GM19455 (cell line): ENCODE measurements at regions not wholly inside any gene's neighbourhood (a gene's known extent, or its start where the extent isn't known, plus 50 kb on each side); places are given as distances from the start of the nearest gene placed in this dataset.

Experiments used
- ATAC-seq: cut with Tn5 transposase; IDR thresholded peaks from one replicate; pipeline ENCODE4 v1.9.1; 2021; ENCODE audit not compliant: unreplicated experiment

- ATAC-seq, result no peak
These were observed 133.8 kb upstream of the ARHGAP5 start for GRCh38 chr14:31943217-31943799.

GRCh38 chr14:31943861-31944255, 133.2 kb upstream of the ARHGAP5 start:
- ATAC-seq, result no peak

- ATAC-seq, result no peak
These were observed 132.6 kb upstream of the ARHGAP5 start for GRCh38 chr14:31944256-31945073.

GRCh38 chr14:31945074-31945613, 132.0 kb upstream of the ARHGAP5 start:
- ATAC-seq, result peak; percentile 75

GRCh38 chr14:31945701-31946100, 131.4 kb upstream of the ARHGAP5 start:
- no peak for ATAC-seq

GRCh38 chr14:31947076-31947475, 130.0 kb upstream of the ARHGAP5 start:
- no peak for ATAC-seq

GRCh38 chr14:31947680-31948595, 129.2 kb upstream of the ARHGAP5 start:
- ATAC-seq, result no peak

- no peak for ATAC-seq
These were observed 127.4 kb upstream of the ARHGAP5 start for GRCh38 chr14:31949709-31950108.

- no peak for ATAC-seq
These were observed 126.8 kb upstream of the ARHGAP5 start for GRCh38 chr14:31950331-31950730.

GRCh38 chr14:31950764-31951637, 126.1 kb upstream of the ARHGAP5 start:
- ATAC-seq, result no peak

- no peak for ATAC-seq
These were observed 125.5 kb upstream of the ARHGAP5 start for GRCh38 chr14:31951638-31951964.

- ATAC-seq, result no peak
These were observed 124.5 kb upstream of the ARHGAP5 start for GRCh38 chr14:31952573-31952972.

- no peak for ATAC-seq
These were observed 123.9 kb upstream of the ARHGAP5 start for GRCh38 chr14:31953210-31953609.

GRCh38 chr14:31954991-31955390, 122.1 kb upstream of the ARHGAP5 start:
- ATAC-seq, result no peak

GRCh38 chr14:31955936-31956579, 121.0 kb upstream of the ARHGAP5 start:
- ATAC-seq, result no peak

GRCh38 chr14:31957565-31957964, 119.5 kb upstream of the ARHGAP5 start:
- ATAC-seq, result no peak

GRCh38 chr14:31960039-31960438, 117.1 kb upstream of the ARHGAP5 start:
- ATAC-seq, result no peak

GRCh38 chr14:31961896-31962295, 115.2 kb upstream of the ARHGAP5 start:
- ATAC-seq, result no peak

GRCh38 chr14:31962920-31963319, 114.2 kb upstream of the ARHGAP5 start:
- no peak for ATAC-seq

GRCh38 chr14:31963587-31963986, 113.5 kb upstream of the ARHGAP5 start:
- no peak for ATAC-seq
